ENCODE measurements at regions not wholly inside any gene's neighbourhood (a gene's known extent, or its start where the extent isn't known, plus 50 kb on each side); places are given as distances from the start of the nearest gene placed in this dataset.

- DNase-seq (no peak), ATAC-seq (ENCODE audit: low read depth in 2 of 2) (no peak)
- H3K27ac Mint-ChIP-seq, result no peak overlapping the region
- no peaks in the 10 kb centered on the region for H3K36me3 Mint-ChIP-seq
- H3K4me1 Mint-ChIP-seq, result peaks cover 4 to 16% (median 10%) of the 10 kb centered on the region in 4 donors
- Histone ChIP-seq H3K4me1 (ENCODE audit: control insufficient read depth, insufficient read depth, low read length, poor library complexity, severe bottlenecking) (no peaks in the 10 kb centered on the region), H3K36me3 (ENCODE audit: control insufficient read depth, insufficient read depth, low read length) (no peaks in the 10 kb centered on the region), H3K27ac (ENCODE audit: insufficient read depth, low read length, poor library complexity, severe bottlenecking) (no peak overlapping the region), H3K9me3 (ENCODE audit: control insufficient read depth in 2 of 2, low read length in 2 of 2) (no peaks in the 10 kb centered on the region), H3K27me3 (ENCODE audit: control insufficient read depth, insufficient read depth, low read length) (no peaks in the 10 kb centered on the region), H3K4me3 (ENCODE audit: low read depth, low read length) (no peak overlapping the region)
- no peaks in the 10 kb centered on the region for H3K27me3 Mint-ChIP-seq
- H3K9me3 Mint-ChIP-seq, result peaks cover 0 to 1% (median 0%) of the 10 kb centered on the region in 7 donors
- no peak overlapping the region for H3K4me3 Mint-ChIP-seq
Observed at GRCh38 chr12:75706786-75707605, 195.6 kb upstream of the KRR1 start.

GRCh38 chr12:75705749-75706711 is 194.6 kb upstream of the KRR1 start:
- Histone ChIP-seq H3K27me3 (ENCODE audit: control insufficient read depth, insufficient read depth, low read length) (no peaks in the 10 kb centered on the region), H3K27ac (ENCODE audit: insufficient read depth, low read length, poor library complexity, severe bottlenecking) (no peak overlapping the region)
- no peaks in the 10 kb centered on the region for H3K27me3 Mint-ChIP-seq

GRCh38 chr12:75704664-75705063 is 193.3 kb upstream of the KRR1 start:
- Histone ChIP-seq H3K4me1 (ENCODE audit: control insufficient read depth, insufficient read depth, low read length, poor library complexity, severe bottlenecking) (no peaks in the 10 kb centered on the region), H3K4me3 (ENCODE audit: low read depth, low read length) (no peak overlapping the region), H3K27me3 (ENCODE audit: control insufficient read depth, insufficient read depth, low read length) (no peaks in the 10 kb centered on the region), H3K36me3 (ENCODE audit: control insufficient read depth, insufficient read depth, low read length) (no peaks in the 10 kb centered on the region), H3K27ac (ENCODE audit: insufficient read depth, low read length, poor library complexity, severe bottlenecking) (no peak overlapping the region), H3K9me3 (ENCODE audit: control insufficient read depth in 2 of 2, low read length in 2 of 2) (no peaks in the 10 kb centered on the region)
- H3K4me3 Mint-ChIP-seq, result no peak overlapping the region
- H3K27me3 Mint-ChIP-seq, result no peaks in the 10 kb centered on the region
- DNase-seq (no peak), ATAC-seq (ENCODE audit: low read depth in 2 of 2) (no peak)
- no peaks in the 10 kb centered on the region for H3K9me3 Mint-ChIP-seq
- H3K27ac Mint-ChIP-seq, result no peak overlapping the region
- no peaks in the 10 kb centered on the region for H3K36me3 Mint-ChIP-seq
- H3K4me1 Mint-ChIP-seq, result peaks cover 4 to 20% (median 13%) of the 10 kb centered on the region in 4 donors

More at GRCh38 chr12:75705749-75706711, 194.6 kb upstream of the KRR1 start:
- Histone ChIP-seq H3K4me3 (ENCODE audit: low read depth, low read length) (no peak overlapping the region), H3K36me3 (ENCODE audit: control insufficient read depth, insufficient read depth, low read length) (no peaks in the 10 kb centered on the region), H3K4me1 (ENCODE audit: control insufficient read depth, insufficient read depth, low read length, poor library complexity, severe bottlenecking) (no peaks in the 10 kb centered on the region), H3K9me3 (ENCODE audit: control insufficient read depth in 2 of 2, low read length in 2 of 2) (no peaks in the 10 kb centered on the region)
- Mint-ChIP-seq H3K4me1 (peaks cover 4 to 20% (median 13%) of the 10 kb centered on the region in 4 donors), H3K27ac (no peak overlapping the region), H3K9me3 (peaks cover 0 to 1% (median 0%) of the 10 kb centered on the region in 7 donors), H3K36me3 (no peaks in the 10 kb centered on the region), H3K4me3 (no peak overlapping the region)
- no peak for DNase-seq
- ATAC-seq (ENCODE audit: low read depth in 2 of 2), result no peak

GRCh38 chr12:75704208-75704607 is 192.8 kb upstream of the KRR1 start:
- Histone ChIP-seq H3K4me3 (ENCODE audit: low read depth, low read length) (no peak overlapping the region), H3K9me3 (ENCODE audit: control insufficient read depth in 2 of 2, low read length in 2 of 2) (no peaks in the 10 kb centered on the region), H3K27ac (ENCODE audit: insufficient read depth, low read length, poor library complexity, severe bottlenecking) (no peak overlapping the region), H3K36me3 (ENCODE audit: control insufficient read depth, insufficient read depth, low read length) (no peaks in the 10 kb centered on the region), H3K4me1 (ENCODE audit: control insufficient read depth, insufficient read depth, low read length, poor library complexity, severe bottlenecking) (no peaks in the 10 kb centered on the region), H3K27me3 (ENCODE audit: control insufficient read depth, insufficient read depth, low read length) (no peaks in the 10 kb centered on the region)
- no peaks in the 10 kb centered on the region for H3K27me3 Mint-ChIP-seq
- peaks cover 8 to 20% (median 13%) of the 10 kb centered on the region in 4 donors for H3K4me1 Mint-ChIP-seq
- H3K27ac Mint-ChIP-seq, result peak overlapping the region in 1 of 3 donors; percentile 24
- H3K9me3 Mint-ChIP-seq, result no peaks in the 10 kb centered on the region
- no peaks in the 10 kb centered on the region for H3K36me3 Mint-ChIP-seq
- no peak overlapping the region for H3K4me3 Mint-ChIP-seq
- DNase-seq (no peak), ATAC-seq (ENCODE audit: low read depth in 2 of 2) (no peak)

- H3K27ac Mint-ChIP-seq, result no peak overlapping the region
- H3K27me3 ChIP-seq (ENCODE audit: control insufficient read depth, insufficient read depth, low read length), result no peaks in the 10 kb centered on the region
- peaks cover 8 to 20% (median 13%) of the 10 kb centered on the region in 4 donors for H3K4me1 Mint-ChIP-seq
- no peaks in the 10 kb centered on the region for H3K36me3 ChIP-seq (ENCODE audit: control insufficient read depth, insufficient read depth, low read length)
- H3K4me3 Mint-ChIP-seq, result peak overlapping the region in 1 of 4 donors; percentile 83
- no peaks in the 10 kb centered on the region for H3K36me3 Mint-ChIP-seq
- no peaks in the 10 kb centered on the region for H3K9me3 Mint-ChIP-seq
- DNase-seq (no peak), ATAC-seq (ENCODE audit: low read depth in 2 of 2) (no peak)
- no peak overlapping the region for H3K27ac ChIP-seq (ENCODE audit: insufficient read depth, low read length, poor library complexity, severe bottlenecking)
- no peaks in the 10 kb centered on the region for H3K27me3 Mint-ChIP-seq
- no peaks in the 10 kb centered on the region for H3K4me1 ChIP-seq (ENCODE audit: control insufficient read depth, insufficient read depth, low read length, poor library complexity, severe bottlenecking)
- peak overlapping the region; percentile 68 for H3K4me3 ChIP-seq (ENCODE audit: low read depth, low read length)
- H3K9me3 ChIP-seq (ENCODE audit: control insufficient read depth in 2 of 2, low read length in 2 of 2), result no peaks in the 10 kb centered on the region
Observed at GRCh38 chr12:75703131-75703530, 191.7 kb upstream of the KRR1 start.

GRCh38 chr12:75702477-75703093 is 191.2 kb upstream of the KRR1 start:
- Histone ChIP-seq H3K9me3 (ENCODE audit: control insufficient read depth in 2 of 2, low read length in 2 of 2) (no peaks in the 10 kb centered on the region), H3K36me3 (ENCODE audit: control insufficient read depth, insufficient read depth, low read length) (no peaks in the 10 kb centered on the region), H3K27me3 (ENCODE audit: control insufficient read depth, insufficient read depth, low read length) (no peaks in the 10 kb centered on the region), H3K4me3 (ENCODE audit: low read depth, low read length) (peak overlapping the region; percentile 68), H3K27ac (ENCODE audit: insufficient read depth, low read length, poor library complexity, severe bottlenecking) (peak overlapping the region; percentile 48), H3K4me1 (ENCODE audit: control insufficient read depth, insufficient read depth, low read length, poor library complexity, severe bottlenecking) (no peaks in the 10 kb centered on the region)
- H3K9me3 Mint-ChIP-seq, result no peaks in the 10 kb centered on the region
- peak; percentile 53 to 58 for ATAC-seq (ENCODE audit: low read depth in 2 of 2)
- peak overlapping the region in 3 of 4 donors; percentile 63 to 83 (median 75) for H3K4me3 Mint-ChIP-seq
- no peaks in the 10 kb centered on the region for H3K36me3 Mint-ChIP-seq
- H3K4me1 Mint-ChIP-seq, result peaks cover 8 to 20% (median 13%) of the 10 kb centered on the region in 4 donors
- H3K27me3 Mint-ChIP-seq, result no peaks in the 10 kb centered on the region
- H3K27ac Mint-ChIP-seq, result peak overlapping the region; percentile 1 to 80 (median 72)
- DNase-seq, result peak in 2 of 3 donors; percentile 39 to 62

GRCh38 chr12:75701859-75702258 is 190.4 kb upstream of the KRR1 start:
- Mint-ChIP-seq H3K36me3 (no peaks in the 10 kb centered on the region), H3K27me3 (no peaks in the 10 kb centered on the region), H3K4me3 (peak overlapping the region in 3 of 4 donors; percentile 63 to 83 (median 75)), H3K27ac (peak overlapping the region in 2 of 3 donors; percentile 72 to 80), H3K4me1 (peaks cover 6 to 20% (median 13%) of the 10 kb centered on the region in 4 donors), H3K9me3 (no peaks in the 10 kb centered on the region)
- Histone ChIP-seq H3K36me3 (ENCODE audit: control insufficient read depth, insufficient read depth, low read length) (no peaks in the 10 kb centered on the region), H3K27ac (ENCODE audit: insufficient read depth, low read length, poor library complexity, severe bottlenecking) (no peak overlapping the region), H3K27me3 (ENCODE audit: control insufficient read depth, insufficient read depth, low read length) (no peaks in the 10 kb centered on the region), H3K4me3 (ENCODE audit: low read depth, low read length) (no peak overlapping the region), H3K9me3 (ENCODE audit: control insufficient read depth in 2 of 2, low read length in 2 of 2) (no peaks in the 10 kb centered on the region), H3K4me1 (ENCODE audit: control insufficient read depth, insufficient read depth, low read length, poor library complexity, severe bottlenecking) (no peaks in the 10 kb centered on the region)
- DNase-seq, result no peak
- no peak for ATAC-seq (ENCODE audit: low read depth in 2 of 2)

Measured in CD4-positive, CD25-positive, alpha-beta regulatory T cell (primary cell).